OCI-LY7 (cell line): ENCODE measurements at regions not wholly inside any gene's neighbourhood (a gene's known extent, or its start where the extent isn't known, plus 50 kb on each side); places are given as distances from the start of the nearest gene placed in this dataset.
"Not testable (repeated sequence)": the region's sequence is repeated elsewhere in the genome, so short reads cannot be mapped to it uniquely, and the experiment has no call there.

Source experiments
- EZH2phosphoT487 ChIP-seq: fragments of 200-600 bp; sonication (generic); IDR thresholded peaks from 2 replicates; pipeline ENCODE4 v1.6.1; 2018; ENCODE audit warnings: low read depth, borderline replicate concordance, mild to moderate bottlenecking, mixed run types, antibody characterized with exemption, low read length, moderate library complexity, mixed read lengths
- TF ChIP-seq, protein P1 (sequence below): fragments of 200-600 bp; sonication (generic); conservative IDR thresholded peaks from 2 replicates; pipeline ENCODE4 v1.5.1; 2014; ENCODE audit warnings: mild to moderate bottlenecking, antibody characterized with exemption, low read length, moderate library complexity, mixed read lengths

DNA sequence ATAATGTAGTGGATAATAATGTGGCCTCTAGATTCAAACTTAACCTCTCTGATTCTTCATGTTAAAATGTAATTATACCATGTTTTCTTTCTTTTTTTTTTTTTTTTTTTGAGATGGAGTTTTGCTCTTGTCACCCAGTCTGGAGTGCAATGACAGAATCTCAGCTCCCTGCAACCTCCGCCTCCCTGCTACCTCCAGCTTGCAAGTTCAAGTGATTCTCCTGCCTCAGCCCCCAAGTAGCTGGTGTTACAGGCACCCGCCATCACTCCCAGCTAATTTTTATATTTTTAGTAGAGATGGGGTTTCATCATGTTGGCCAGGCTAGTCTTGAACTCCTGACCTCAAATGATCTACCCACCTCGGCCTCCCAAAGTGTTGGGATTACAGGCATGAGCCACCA is 1069.3 kb upstream of the MIR17HG start:
- TF ChIP-seq, protein P1, sequence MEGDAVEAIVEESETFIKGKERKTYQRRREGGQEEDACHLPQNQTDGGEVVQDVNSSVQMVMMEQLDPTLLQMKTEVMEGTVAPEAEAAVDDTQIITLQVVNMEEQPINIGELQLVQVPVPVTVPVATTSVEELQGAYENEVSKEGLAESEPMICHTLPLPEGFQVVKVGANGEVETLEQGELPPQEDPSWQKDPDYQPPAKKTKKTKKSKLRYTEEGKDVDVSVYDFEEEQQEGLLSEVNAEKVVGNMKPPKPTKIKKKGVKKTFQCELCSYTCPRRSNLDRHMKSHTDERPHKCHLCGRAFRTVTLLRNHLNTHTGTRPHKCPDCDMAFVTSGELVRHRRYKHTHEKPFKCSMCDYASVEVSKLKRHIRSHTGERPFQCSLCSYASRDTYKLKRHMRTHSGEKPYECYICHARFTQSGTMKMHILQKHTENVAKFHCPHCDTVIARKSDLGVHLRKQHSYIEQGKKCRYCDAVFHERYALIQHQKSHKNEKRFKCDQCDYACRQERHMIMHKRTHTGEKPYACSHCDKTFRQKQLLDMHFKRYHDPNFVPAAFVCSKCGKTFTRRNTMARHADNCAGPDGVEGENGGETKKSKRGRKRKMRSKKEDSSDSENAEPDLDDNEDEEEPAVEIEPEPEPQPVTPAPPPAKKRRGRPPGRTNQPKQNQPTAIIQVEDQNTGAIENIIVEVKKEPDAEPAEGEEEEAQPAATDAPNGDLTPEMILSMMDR = not testable (repeated sequence)
- TF ChIP-seq EZH2phosphoT487 = not testable (repeated sequence)
